Astrocyte of the hippocampus (primary cell): ENCODE measurements at regions not wholly inside any gene's neighbourhood (a gene's known extent, or its start where the extent isn't known, plus 50 kb on each side); places are given as distances from the start of the nearest gene placed in this dataset.

ENCODE experiments used
- DNase-seq: peaks from one replicate; pipeline ENCODE4 v3.0.0; 2011; ENCODE audit warnings: low read depth, low spot score

GRCh38 chr16:85555719-85556455 is 57.2 kb upstream of the GSE1 start:
- DNase-seq, result peak; percentile 44

GRCh38 chr16:85556456-85557082 is 56.6 kb upstream of the GSE1 start:
- DNase-seq, result peak; percentile 71

GRCh38 chr16:85557083-85557970 is 55.8 kb upstream of the GSE1 start:
- peak; percentile 41 for DNase-seq

- peak; percentile 29 for DNase-seq
These were observed 55.0 kb upstream of the GSE1 start for GRCh38 chr16:85557971-85558657.

GRCh38 chr16:85560932-85561247 is 52.2 kb upstream of the GSE1 start:
- no peak for DNase-seq

GRCh38 chr16:85561248-85562092 is 51.7 kb upstream of the GSE1 start:
- DNase-seq, result no peak

GRCh38 chr16:85562093-85562786 is 50.9 kb upstream of the GSE1 start:
- DNase-seq, result no peak

- DNase-seq, result no peak
These were observed 50.1 kb upstream of the GSE1 start for GRCh38 chr16:85563034-85563433.
